HepG2 (cell line): ENCODE measurements at regions not wholly inside any gene's neighbourhood (a gene's known extent, or its start where the extent isn't known, plus 50 kb on each side); places are given as distances from the start of the nearest gene placed in this dataset.

ENCODE experiments used
- BCL3 ChIP-seq: sonication (generic); formaldehyde crosslinking; IDR thresholded peaks from 2 replicates; pipeline ENCODE4 v1.5.1; 2020; ENCODE audit warnings: mild to moderate bottlenecking, missing genetic modification reagents, moderate library complexity
- CC2D1A ChIP-seq: sonication (generic); formaldehyde crosslinking; IDR thresholded peaks from 2 replicates; pipeline ENCODE4 v1.8.1; 2023; ENCODE audit warnings: mild to moderate bottlenecking, missing genetic modification reagents
- DMTF1 ChIP-seq: sonication (generic); formaldehyde crosslinking; IDR thresholded peaks from 2 replicates; pipeline ENCODE4 v1.4.0; 2020; ENCODE audit warnings: mild to moderate bottlenecking, missing genetic modification reagents
- DRAP1 ChIP-seq: IDR thresholded peaks from 2 replicates; pipeline ENCODE4 v1.6.1; 2016; ENCODE audit warnings: missing genetic modification reagents, missing compliant biosample characterization
- FOXK2 ChIP-seq: fragments of 450-650 bp; IDR thresholded peaks from 2 replicates; pipeline ENCODE4 v1.6.1; 2016
- FOXM1 ChIP-seq: sonication (generic); formaldehyde crosslinking; IDR thresholded peaks from 2 replicates; pipeline ENCODE4 v1.5.0; 2020; ENCODE audit warnings: missing genetic modification reagents
- MAFK ChIP-seq, 2 experiments: IDR thresholded peaks in 1 of 2; conservative IDR thresholded peaks in 1 of 2; 2 replicates each; pipeline ENCODE4 v1.6.1; 2011; ENCODE audit warnings: improper control_type of control experiment in 2 of 2, low read length in 2 of 2
- MED1 ChIP-seq: sonication (generic); formaldehyde crosslinking; IDR thresholded peaks from 2 replicates; pipeline ENCODE4 v1.4.0; 2020; ENCODE audit warnings: missing genetic modification reagents
- MED13 ChIP-seq: sonication (generic); formaldehyde crosslinking; IDR thresholded peaks from 2 replicates; pipeline ENCODE4 v1.5.0; 2020; ENCODE audit warnings: missing genetic modification reagents
- MTA3 ChIP-seq: sonication (generic); formaldehyde crosslinking; IDR thresholded peaks from 2 replicates; pipeline ENCODE4 v1.4.0; 2020; ENCODE audit warnings: missing genetic modification reagents
- NAIF1 ChIP-seq: sonication (generic); formaldehyde crosslinking; IDR thresholded peaks from 2 replicates; pipeline ENCODE4 v1.5.0; 2020; ENCODE audit warnings: mild to moderate bottlenecking, missing genetic modification reagents, borderline replicate concordance
- TSC22D2 ChIP-seq: sonication (generic); formaldehyde crosslinking; IDR thresholded peaks from 2 replicates; pipeline ENCODE4 v1.5.1; 2020; ENCODE audit warnings: missing genetic modification reagents, mild to moderate bottlenecking, borderline replicate concordance
- ZBTB20 ChIP-seq: sonication (generic); formaldehyde crosslinking; IDR thresholded peaks from 2 replicates; pipeline ENCODE4 v1.8.1; 2023; ENCODE audit warnings: missing genetic modification reagents, low read depth, mild to moderate bottlenecking, borderline replicate concordance
- ZBTB49 ChIP-seq: sonication (generic); formaldehyde crosslinking; IDR thresholded peaks from 2 replicates; pipeline ENCODE4 v1.4.0; 2020; ENCODE audit warnings: missing genetic modification reagents, borderline replicate concordance
- ZFP62 ChIP-seq: sonication (generic); formaldehyde crosslinking; IDR thresholded peaks from 2 replicates; pipeline ENCODE4 v1.4.0; 2020; ENCODE audit warnings: missing genetic modification reagents
- ZNF501 ChIP-seq: sonication (generic); formaldehyde crosslinking; IDR thresholded peaks from 2 replicates; pipeline ENCODE4 v1.5.1; 2020; ENCODE audit warnings: mild to moderate bottlenecking, moderate library complexity, missing genetic modification reagents
- ZNF709 ChIP-seq: sonication (generic); formaldehyde crosslinking; IDR thresholded peaks from 2 replicates; pipeline ENCODE4 v1.5.0; 2020; ENCODE audit warnings: mild to moderate bottlenecking, missing genetic modification reagents
- ZNF816 ChIP-seq: sonication (generic); formaldehyde crosslinking; IDR thresholded peaks from 2 replicates; pipeline ENCODE4 v1.8.0; 2022; ENCODE audit warnings: missing genetic modification reagents, mild to moderate bottlenecking, borderline replicate concordance
- ZUFSP ChIP-seq: sonication (generic); formaldehyde crosslinking; IDR thresholded peaks from 2 replicates; pipeline ENCODE4 v1.9.0; 2021; ENCODE audit warnings: missing genetic modification reagents, mild to moderate bottlenecking, borderline replicate concordance

GRCh38 chr21:39033878-39034589 lies 149.2 kb downstream of the PSMG1 start (continued):
- no peak for TF ChIP-seq ZBTB49 (CRISPR knock-in tag)
- TF ChIP-seq FOXK2: peak; percentile 60; the same call in 1 of the 2 replicates
- TF ChIP-seq ZNF816 (CRISPR knock-in tag): 0 out of 2 replicates have a peak, but pooled peaks have one; percentile 10
- peak; percentile 85; the same call in 1 of the 2 replicates for TF ChIP-seq ZNF709 (CRISPR knock-in tag)
- TF ChIP-seq TSC22D2 (CRISPR knock-in tag): peak; percentile 27
- TF ChIP-seq MAFK (conservative IDR thresholded peaks at IDR 0.05 in 1 of 2, IDR thresholded peaks at IDR 0.05 in 1 of 2; ENCODE audit: low read length in 2 of 2): no peak
- no peak for TF ChIP-seq ZUFSP (CRISPR knock-in tag)
- peak; percentile 84; the same call in 1 of the 2 replicates for TF ChIP-seq ZBTB20
- TF ChIP-seq DMTF1: no peak
- no peak for TF ChIP-seq MTA3 (CRISPR knock-in tag)
- TF ChIP-seq FOXM1 (CRISPR knock-in tag): peak; percentile 21; the same call in 1 of the 2 replicates
- TF ChIP-seq ZNF501 (CRISPR knock-in tag): peak; percentile 91
- TF ChIP-seq MED1 (CRISPR knock-in tag): peak; percentile 100
- TF ChIP-seq BCL3 (CRISPR knock-in tag): peak; percentile 91
- TF ChIP-seq MED13 (CRISPR knock-in tag): peak; percentile 96
- no peak for TF ChIP-seq NAIF1 (CRISPR knock-in tag)
- no peak for TF ChIP-seq ZFP62
- TF ChIP-seq DRAP1 (CRISPR knock-in tag): peak; percentile 61
- no peak for TF ChIP-seq CC2D1A
